HG03175 (cell line): ENCODE measurements at regions not wholly inside any gene's neighbourhood (a gene's known extent, or its start where the extent isn't known, plus 50 kb on each side); places are given as distances from the start of the nearest gene placed in this dataset.

Experiments
- ATAC-seq: cut with Tn5 transposase; IDR thresholded peaks from one replicate; pipeline ENCODE4 v1.9.1; 2021; ENCODE audit warnings: mild to moderate bottlenecking, moderate library complexity; ENCODE audit not compliant: unreplicated experiment

DNA sequence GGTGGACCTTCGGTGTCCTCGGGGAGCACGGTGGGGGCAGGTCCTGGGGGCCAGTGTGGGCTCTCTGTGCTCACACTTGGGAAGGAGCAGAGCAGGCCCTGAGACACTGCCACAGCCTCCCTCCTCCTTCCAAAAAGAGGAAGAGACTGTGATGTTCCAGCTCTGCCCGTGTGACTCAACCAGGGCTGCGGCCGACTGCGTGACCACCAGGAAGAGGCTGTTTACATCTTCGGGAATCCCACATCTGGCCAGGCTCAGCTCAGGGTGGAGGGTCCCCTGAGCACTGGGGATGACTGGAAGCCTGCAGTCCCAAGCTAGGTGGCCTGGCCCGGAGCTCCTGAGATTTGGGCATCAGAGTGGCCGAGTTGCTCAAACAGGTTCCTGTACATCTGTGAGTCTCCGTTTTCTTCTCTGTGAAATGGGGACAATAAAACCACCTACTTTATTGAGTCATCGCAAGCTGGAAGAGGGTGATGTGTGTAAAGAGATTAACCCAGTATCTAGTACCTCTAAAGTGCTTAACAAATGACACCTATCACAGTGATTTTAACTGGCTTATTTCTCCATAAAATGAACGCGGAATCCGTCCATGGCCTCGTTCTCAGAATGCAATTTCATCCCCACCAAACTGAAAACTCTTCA, 242.1 kb downstream of the DLL1 start:
- no peak for ATAC-seq

DNA sequence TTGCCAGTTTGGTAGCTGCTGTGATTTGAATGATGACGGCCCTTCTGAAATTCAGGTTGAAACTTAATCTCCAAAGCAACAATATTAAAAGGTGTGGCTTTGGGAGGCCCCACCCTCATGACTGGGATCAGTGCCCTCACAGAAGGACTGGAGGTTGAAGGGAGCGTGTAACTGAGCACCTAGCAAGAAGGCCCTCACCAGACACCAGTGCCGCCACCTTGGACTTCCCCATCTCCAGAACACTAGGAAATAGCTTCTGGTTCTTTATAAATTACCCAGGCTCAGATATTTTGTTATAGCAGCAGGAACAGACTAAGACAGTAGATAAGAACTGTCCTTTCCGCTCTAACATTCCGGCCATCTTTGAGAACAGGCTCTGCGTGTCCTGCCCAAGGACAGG, 243.1 kb downstream of the DLL1 start:
- no peak for ATAC-seq

DNA sequence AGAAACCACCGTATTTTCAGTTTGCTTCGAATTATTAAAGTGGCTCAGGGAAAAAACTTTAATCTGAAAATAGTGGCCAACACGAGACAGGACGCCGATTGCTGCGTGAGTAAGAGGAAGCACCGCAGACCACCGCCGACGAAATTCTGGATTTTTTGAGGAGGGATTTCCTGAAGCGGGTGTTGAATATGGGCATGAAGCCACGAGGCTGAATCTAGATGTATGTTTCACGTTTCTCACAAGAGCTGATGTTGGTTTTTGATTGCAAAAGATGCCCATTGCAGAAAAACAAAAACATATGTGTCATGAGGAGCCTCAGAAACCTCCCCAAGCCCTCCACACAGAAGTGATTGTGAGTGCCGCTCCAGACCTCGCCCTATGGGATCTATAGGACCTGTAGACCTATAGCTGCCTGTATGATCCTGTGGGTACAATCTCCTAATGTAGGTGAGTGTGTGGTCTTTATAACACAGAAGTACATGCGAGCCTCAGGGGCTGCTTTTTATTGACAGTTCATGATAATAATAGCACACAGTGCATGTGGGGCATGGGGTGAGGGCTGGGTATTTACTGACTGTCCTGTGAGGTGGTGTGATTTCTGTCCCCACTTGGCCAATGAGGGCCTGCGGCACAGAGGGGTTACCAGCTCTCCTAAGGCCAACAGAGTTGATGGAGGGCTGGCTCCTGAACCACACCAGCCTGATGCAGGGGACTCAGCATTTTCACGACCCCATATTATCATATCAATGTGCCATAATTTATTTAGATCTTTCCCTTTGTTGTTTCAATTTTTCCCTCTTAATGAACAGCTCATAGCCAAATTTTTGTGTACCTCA, 243.9 kb downstream of the DLL1 start:
- ATAC-seq: no peak

DNA sequence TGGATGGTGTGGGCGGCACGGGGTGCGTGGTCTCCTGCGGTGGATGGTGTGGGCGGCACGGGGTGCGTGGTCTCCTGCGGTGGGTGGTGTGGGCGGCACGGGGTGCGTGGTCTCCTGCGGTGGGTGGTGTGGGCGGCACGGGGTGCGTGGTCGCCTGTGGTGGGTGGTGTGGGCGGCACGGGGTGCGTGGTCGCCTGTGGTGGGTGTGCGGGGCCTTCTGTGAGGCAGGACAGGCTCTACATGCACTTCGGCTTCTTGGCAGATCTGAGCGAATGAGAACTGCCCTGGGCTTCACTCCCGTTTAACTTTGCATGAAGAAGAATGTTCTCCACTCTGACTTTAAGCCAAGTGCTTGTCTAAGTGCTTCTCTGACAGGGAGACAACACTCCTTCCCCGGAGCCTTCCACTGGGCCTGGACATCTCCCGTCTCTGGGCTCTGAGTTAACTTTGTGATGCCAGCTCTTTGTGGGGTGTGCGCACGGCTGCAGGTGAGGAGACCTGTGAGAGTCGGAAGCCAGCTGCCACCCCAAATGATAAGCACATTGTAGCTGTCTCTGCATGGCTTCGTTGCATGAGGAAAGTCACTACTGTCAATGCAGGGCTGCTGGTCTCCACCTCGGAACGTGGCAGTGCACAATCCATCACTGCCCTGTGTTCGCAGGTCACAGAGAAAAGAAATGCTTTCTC, 244.8 kb downstream of the DLL1 start:
- no peak for ATAC-seq

DNA sequence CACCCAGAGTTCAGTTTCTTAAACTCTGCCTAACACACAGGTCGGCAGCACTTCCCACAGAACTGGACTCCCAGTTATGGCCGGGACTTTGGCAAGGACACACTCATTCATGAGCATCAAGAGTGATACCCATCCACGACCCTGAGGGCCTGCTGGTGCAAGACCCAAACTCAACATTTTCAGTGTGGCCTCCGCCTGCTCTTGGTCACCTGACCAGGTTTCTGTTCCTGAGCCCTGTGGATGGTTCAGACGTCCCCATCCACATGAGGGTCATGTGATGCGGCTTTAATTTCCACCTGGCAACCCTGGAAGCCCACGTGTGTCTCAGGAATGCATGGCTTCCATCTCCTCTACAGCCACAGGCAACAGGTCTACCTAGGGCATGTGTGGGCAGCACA, 245.3 kb downstream of the DLL1 start:
- ATAC-seq: no peak

DNA sequence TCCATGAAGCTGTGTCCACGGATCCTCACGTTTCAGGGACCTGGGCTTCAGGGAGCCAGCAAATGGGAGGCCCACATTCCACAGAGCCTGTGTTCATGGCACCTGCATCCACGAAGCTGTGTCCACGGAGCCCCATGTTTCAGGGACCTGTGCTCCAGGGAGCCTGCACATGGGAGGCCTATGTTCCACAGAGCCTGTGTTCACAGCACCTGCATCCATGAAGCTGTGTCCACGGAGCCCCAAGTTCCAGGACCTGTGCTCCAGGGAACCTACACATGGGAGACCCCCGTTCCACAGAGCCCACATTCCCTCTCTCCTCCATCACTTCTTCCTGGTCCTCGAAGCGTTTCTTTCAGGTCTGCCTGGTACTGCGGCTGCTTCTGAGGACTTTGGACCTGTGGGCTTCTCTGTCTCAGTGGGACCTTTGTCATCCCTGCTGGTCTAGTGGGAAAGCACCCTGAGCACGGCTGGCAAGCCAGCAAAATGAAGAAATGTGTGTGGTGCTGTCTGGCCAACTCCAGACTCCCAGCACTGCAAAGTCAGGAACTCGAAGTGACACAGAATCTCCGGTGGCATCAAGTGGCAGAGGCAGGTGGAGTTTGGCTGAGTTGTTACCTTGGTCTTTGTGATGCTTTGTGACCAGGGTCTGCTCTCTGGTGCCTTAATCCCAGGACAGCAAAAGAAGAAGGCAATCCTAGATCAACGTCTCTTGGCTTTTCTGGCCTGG, 245.9 kb downstream of the DLL1 start:
- ATAC-seq: no peak

DNA sequence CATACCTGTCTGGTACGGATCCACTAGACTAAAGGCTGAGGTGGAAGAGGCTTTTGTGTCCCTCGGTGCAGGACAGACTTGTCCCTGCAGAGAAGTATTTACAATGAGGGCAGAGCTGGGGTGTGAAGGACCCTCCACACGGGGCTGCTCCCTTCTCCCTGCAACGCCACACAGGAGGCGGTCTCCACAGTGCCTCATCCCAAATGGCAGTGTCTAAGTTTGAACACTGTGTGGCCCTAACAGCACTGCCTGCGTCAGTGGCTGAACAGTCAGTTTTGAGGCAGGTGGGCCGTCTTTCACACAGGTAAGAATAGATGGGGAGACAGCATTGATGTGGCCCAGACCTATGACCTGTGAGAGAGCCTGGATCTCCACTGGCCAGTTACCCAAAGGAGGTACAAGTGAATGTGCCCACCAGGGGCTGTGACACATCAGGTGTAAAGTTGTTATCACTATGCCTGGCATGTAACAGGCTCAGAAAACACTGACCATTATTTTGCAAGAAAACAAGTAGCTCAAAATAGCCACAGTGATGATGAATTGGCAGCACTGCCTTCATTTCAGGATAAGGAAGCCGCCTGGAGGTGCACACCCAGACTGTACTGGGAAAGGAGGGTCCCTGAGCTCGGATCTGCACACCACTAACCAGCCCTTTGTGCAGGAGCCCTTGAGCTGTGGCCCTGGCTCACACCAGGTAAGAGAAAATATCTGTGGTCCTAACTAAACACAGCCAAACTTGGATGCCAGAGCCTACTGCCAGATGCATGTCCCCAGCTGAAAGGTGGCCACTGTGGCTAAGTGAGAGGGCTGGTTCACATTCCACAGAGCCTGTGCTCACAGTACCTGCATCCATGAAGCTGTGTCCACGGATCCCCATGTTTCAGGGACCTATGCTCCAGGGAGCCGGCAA, 246.7 kb downstream of the DLL1 start:
- ATAC-seq: no peak

DNA sequence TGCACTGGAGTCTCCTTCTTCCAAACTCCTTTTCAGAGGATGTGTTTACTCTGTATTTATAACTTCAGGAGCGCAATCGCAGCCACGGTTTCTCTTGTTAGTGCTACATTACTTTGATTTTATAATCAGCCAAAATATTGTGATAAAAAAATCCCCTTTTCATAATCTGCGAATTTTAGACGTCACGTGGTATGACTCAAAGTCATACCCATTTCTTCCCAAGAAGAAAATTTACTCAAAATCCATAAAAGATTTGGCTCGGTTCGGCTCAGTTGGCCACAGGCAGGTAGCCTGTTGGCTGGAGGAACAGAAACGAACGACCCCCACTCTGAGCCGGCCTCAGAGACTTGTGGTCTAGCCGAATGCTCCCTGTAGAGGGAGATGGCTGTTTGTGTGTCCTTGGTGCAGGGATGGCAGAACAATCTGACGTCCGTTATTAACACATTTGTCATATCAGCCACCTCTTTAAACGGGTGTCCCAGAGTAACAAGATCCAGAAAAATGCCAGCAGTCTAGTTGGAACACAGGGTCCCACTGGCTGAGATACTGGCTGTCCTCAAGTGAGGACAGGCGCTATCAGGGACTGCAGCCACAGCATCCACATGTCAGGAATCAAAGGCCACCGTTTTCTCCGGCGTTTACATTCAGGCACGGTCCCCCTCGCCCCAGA, 247.6 kb downstream of the DLL1 start:
- no peak for ATAC-seq

DNA sequence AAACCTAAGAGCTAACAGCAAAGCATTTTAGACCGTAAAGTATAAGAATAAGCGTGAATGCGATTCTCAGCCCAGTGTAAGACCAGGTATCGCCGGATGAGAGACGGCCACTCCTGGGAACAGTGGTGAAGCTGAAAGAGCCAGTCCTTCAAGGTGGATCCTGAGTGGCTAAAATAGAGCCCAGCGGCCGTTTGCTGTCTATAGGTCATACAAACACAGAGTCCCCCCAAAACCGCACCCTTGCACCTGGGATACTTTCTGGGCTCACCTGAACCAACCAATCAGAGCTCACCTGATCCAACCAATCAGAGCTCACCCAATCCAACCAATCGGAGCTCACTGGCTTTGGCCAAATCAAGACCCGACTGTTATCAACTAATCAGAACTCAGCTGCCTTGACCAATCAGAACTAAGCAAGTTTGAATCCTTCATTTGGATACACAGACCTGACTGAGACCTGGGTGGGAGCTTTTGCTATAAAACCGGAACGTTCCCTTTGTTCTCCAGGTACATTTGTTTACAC, 248.2 kb downstream of the DLL1 start:
- no peak for ATAC-seq

DNA sequence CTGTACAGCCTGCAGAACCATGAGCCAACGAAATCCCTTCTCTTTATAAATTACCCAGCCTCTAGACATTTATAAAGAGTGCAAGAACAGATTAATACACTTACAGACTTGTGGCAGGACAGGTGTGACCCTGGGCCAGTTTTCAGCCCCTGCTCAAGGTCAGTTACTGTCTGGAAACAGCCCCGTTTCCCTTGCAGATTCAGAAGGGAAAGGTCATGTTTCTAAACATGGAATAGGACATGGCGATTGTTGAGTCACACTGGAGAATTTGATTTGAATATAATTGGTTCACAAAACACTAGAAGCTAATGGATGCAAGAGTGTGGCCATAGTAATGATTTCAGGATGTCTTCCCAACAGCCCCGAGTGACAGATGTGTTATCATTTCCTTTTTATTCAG, 248.8 kb downstream of the DLL1 start:
- ATAC-seq: no peak

DNA sequence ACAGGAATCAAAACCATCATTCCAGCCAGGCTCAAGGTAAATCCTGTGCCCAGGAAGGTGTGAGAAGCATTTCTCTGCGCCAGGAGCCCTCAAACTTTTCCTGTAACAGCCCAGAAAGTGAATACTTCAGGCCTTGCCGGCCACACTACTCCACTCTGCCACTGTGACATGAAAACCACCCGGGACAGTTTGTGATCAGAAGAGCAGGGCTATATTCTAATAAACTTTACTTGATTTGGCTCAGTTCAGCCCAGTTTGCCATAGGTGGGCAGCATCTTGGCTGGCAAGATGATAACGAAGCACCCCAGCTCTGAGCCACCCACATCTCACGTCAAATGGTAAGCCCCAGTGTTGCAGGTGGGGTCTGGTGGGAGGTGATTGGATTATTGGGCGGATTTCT, 249.4 kb downstream of the DLL1 start:
- ATAC-seq: no peak

DNA sequence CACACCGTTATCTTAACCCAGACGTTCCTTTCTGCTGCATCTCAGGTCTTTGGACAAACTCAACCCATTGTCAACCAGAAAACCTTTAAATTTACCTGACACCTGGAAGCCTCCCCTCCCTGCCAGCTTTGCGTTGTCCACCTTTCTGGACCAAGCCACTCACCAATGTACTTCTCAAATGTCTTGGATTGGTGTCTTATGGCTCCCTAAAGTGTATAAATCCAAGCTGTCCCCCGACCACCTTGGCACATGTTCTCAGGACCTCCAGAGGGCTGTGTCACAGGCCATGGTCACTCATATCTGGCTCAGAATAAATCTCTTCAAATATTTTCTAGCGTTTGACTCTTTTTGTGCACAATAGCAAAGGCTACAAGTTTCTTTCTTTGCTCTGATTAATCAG, 250.0 kb downstream of the DLL1 start:
- ATAC-seq: no peak

DNA sequence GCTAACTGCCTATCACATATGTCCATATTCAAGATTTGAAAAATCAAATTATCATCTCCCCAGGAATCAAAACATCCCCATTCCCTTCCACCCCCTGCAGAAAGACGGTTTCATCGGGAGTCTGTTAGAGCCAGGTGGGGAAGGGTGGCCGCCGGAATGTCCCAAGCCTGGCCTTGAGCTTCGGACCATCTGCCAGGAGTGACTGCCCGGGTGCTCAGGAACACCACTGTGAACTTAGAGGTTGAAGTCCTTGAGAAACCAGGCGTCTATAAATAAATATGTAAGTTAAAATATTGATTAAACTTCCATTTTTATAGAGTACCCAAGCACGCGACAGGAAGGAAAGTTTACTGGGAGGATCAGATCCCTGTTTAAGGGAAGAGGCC, 250.8 kb downstream of the DLL1 start:
- no peak for ATAC-seq

DNA sequence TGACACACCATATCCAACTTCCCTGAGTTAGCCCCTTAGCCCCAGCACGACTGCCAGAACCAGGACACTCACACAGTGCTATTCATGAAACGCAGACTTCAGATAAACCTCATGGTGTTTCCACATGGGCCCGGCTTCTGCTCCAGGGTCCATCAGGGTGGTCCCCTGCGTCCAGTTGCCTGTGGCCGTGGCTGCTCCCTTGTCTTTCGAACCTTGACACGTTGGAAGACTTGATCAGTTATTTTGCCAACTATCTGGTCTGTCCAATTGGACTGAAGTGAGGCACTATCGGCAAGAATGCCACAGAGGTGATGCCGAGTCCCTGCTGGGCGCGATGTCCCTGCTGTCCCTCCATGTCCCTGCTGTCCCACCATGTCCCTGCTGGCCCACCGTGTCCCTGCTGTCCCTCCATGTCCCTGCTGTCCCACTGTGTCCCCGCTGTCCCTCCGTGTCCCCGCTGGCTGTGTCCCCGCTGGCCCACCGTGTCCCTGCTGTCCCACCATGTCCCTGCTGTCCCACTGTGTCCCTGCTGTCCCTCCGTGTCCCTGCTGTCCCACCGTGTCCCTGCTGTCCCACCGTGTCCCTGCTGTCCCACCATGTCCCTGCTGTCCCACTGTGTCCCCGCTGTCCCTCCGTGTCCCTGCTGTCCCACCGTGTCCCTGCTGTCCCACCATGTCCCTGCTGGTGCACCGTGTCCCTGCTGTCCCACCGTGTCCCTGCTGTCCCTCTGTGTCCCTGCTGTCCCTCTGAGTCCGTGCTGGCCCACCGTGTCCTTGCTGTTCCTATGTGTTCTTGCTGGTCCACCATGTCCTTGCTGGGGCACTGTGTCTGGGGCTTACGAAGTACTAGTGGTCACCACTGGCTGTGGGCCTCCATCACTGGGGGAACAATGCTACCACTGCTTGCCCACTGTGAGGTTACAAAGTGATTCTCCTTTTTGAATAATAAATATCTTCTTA, 251.4 kb downstream of the DLL1 start:
- no peak for ATAC-seq

DNA sequence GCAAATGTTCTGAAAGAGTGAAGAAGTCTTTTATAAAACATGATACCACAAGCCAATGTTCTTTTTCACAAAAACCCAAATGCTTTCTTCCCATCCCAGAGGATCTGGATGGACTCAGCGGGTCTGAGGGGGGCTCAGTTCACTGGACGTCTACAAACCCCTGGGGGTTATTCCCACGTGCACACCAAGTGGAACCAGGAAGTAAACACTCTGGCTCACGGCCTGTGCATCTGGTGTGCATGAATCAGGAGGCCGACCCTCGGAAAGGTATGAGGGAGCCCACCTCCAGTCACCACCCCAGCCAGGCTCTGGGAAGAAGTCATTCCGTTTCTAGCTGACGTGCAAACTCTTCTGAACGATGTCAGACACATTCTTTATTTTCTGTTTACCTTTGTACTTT, 252.2 kb downstream of the DLL1 start:
- no peak for ATAC-seq

DNA sequence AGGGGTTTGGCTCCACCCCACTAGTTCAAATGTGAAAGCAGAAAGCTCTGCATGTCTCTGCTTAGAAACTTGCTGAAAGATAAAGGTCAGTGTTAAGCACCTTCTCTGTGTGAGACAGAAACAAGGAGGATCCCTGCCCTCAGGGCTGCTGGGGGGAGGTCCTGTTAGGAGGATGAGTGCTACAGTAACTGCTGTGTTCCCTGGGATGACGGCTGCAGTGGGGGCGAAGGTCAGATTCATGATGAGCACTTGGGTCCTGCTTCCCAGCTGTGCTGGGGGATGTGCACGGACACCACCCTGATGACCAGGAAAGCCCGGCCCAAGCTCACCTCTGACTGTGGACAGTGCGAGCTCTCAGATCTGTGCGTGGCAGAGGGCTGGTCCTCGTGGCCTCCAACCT, 252.6 kb downstream of the DLL1 start:
- no peak for ATAC-seq

DNA sequence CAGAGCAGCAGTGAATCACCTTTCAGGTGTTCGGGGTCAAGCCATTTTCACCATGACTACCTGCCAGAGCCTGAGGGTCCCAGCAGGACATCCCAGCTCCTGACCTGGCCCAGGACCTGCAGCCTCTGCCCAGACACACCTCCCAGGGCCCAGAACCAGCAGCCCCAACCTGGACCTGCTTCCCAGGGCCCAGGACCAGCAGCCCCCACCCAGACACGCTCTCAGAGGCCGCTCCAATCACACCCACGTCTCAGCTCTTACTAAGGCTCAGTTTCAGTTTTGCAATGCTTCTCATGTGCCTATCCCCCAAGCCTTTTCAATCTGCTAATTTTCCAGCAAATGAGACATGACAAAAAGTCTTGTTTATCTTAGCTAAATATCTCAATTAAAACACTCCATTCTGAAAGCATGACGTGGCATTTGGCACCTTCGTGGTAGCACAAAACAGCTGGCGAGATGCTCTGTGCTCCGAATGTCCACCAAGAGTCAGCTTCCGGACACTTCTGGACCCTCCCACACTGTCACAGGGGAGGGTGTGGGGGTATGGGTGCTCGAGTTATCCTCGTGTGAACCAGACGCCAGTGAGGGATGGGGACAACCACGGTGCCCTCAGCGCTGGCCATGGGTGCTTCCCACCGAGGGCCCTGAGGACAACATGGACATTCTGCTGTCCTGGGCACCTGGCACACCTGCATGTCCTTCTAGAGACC, 253.2 kb downstream of the DLL1 start:
- ATAC-seq: no peak

DNA sequence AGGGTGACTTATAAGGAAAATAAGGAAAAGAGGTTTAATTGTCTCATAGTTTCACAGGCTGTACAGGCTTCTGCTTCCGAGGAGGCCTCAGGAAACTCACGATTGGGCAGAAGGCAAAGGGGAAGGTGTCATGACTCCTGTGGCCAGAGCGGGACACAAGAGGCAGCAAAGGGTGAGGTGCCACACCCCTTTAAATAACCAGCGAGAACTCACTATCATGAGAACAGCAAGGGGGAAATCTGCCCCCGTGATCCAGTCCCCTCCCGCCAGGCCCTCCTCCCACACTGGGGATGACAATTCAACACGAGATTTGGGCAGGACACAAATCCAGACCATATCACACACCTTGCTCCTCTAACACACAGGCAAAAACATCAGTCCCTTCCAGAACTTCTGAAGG, 254.0 kb downstream of the DLL1 start:
- ATAC-seq: no peak
